ENCODE measurements at regions not wholly inside any gene's neighbourhood (a gene's known extent, or its start where the extent isn't known, plus 50 kb on each side); places are given as distances from the start of the nearest gene placed in this dataset.

DNA sequence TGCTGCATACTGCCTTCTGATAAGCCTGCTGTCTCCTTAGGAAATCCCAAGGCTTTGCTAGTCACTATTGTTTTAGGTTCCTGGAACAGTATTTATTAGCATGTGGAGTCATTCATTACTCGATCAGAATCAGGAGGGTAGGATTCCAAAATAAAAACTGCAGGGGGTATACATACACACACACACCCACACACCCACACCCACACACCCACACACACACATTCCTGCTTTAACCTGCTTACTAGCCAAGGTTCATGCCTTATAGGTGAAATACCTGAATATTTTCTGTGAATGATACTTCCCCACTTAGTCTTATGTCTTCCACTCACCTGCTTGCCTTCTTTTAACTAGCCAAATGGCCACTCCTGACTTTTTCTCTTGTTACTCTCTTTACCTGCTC, 325.1 kb downstream of the ADGRL2 start:
- no peak for FAIRE-seq
- Histone ChIP-seq H2AFZ (ENCODE audit: control insufficient read depth, low read depth, low read length) (no peak overlapping the region), H4K20me1 (ENCODE audit: control insufficient read depth, insufficient read depth) (no peaks in the 10 kb centered on the region), H3K9me3 (replicated peaks; ENCODE audit: control insufficient read depth, insufficient read depth, low read length) (no peaks in the 10 kb centered on the region), H3K79me2 (ENCODE audit: control insufficient read depth, insufficient read depth, low read length) (no peaks in the 10 kb centered on the region), H3K27me3 (replicated peaks in 1 of 2; ENCODE audit: control insufficient read depth in 2 of 2, insufficient read depth in 2 of 2, low read length in 1 of 2) (no peaks in the 10 kb centered on the region), H3K9ac (ENCODE audit: control insufficient read depth, insufficient read depth, low read length) (no peak overlapping the region), H3K4me2 (ENCODE audit: control insufficient read depth, insufficient read depth) (no peak overlapping the region), H3K36me3 (ENCODE audit: control insufficient read depth in 2 of 2, insufficient read depth in 2 of 2, low read length in 1 of 2) (no peaks in the 10 kb centered on the region), H3K4me1 (ENCODE audit: control insufficient read depth, insufficient read depth, low read length) (no peaks in the 10 kb centered on the region), H3K27ac (ENCODE audit: control insufficient read depth, insufficient read depth) (no peak overlapping the region), H3K4me3 (no peak overlapping the region)
- ChIA-PET RAD21 (ENCODE audit: unreplicated experiment) (interaction anchor here (1.0 to 1.4 kb wide), 2 partner anchors 23 to 28 kb away, joined by 3 to 6 read pairs; no protein-coding TSS in a partner anchor), CTCF (interaction anchor here (1.8 kb wide), 1 partner anchor 16 kb away, joined by 7 read pairs; no protein-coding TSS in a partner anchor), POLR2A (interaction anchor here (0.6 kb wide), 1 partner anchor 393 kb away, joined by 5 read pairs; no protein-coding TSS in a partner anchor), SMC1A (ENCODE audit: uncharacterized antibody, unreplicated experiment) (interaction anchor here (1.2 kb wide), 1 partner anchor 100 kb away, joined by 5 read pairs; no protein-coding TSS in a partner anchor)
- no peak for ATAC-seq
- TF ChIP-seq BACH1 (IDR thresholded peaks at IDR 0.05; ENCODE audit: borderline replicate concordance) (no peak), FOS (IDR thresholded peaks at IDR 0.05; ENCODE audit: borderline replicate concordance, extremely low read depth, insufficient read length) (no peak), PRDM15 (CRISPR knock-in tag; IDR thresholded peaks at IDR 0.05) (no peak), ZNF384 (IDR thresholded peaks at IDR 0.05; ENCODE audit: borderline replicate concordance, low read depth, low read length) (no peak), ZBED1 (IDR thresholded peaks at IDR 0.05; ENCODE audit: borderline replicate concordance) (no peak), IKZF2 (IDR thresholded peaks at IDR 0.05) (no peak), KLF5 (IDR thresholded peaks at IDR 0.05; ENCODE audit: partially characterized antibody) (no peak), NBN (IDR thresholded peaks at IDR 0.05) (no peak), RELA (IDR thresholded peaks at IDR 0.05; ENCODE audit: borderline replicate concordance, partially characterized antibody) (no peak), TARDBP (IDR thresholded peaks at IDR 0.05; ENCODE audit: borderline replicate concordance) (no peak), RBBP5 (conservative IDR thresholded peaks at IDR 0.05) (no peak), SRF (IDR thresholded peaks at IDR 0.05; ENCODE audit: low read depth in 2 of 2, low read length in 2 of 2) (no peak)
- intact Hi-C loops (cut with micrococcal nuclease; ENCODE audit: unreplicated experiment) (no loop called here), in situ Hi-C loops (cut with MboI) (no loop called here)
- no TSS peak for BruUV-seq (replicated peaks)
- DNase-seq (ENCODE audit: low read depth, low spot score), result no peak
- 0% methylated on average over 1 of the region's 1 CpG for WGBS (ENCODE audit: insufficient coverage, insufficient replicate concordance, low lambda C conversion rate, missing lambda C conversion rate)
